Stimulated activated CD8-positive, alpha-beta memory T cell treated with anti-CD3 and anti-CD28 coated beads, Interleukin-7, amount 100 ng/mL, for 1 hour (primary cell): ENCODE measurements at regions not wholly inside any gene's neighbourhood (a gene's known extent, or its start where the extent isn't known, plus 50 kb on each side); places are given as distances from the start of the nearest gene placed in this dataset.

ENCODE experiments used
- DNase-seq, 2 donors: peaks; one replicate each; pipeline ENCODE4 v3.0.0-alpha.2; 2020; ENCODE audit warnings: low read depth in 2 of 2

- DNase-seq, result no peak
Observed at GRCh38 chr17:77725846-77726245, 232.7 kb upstream of the TNRC6C start.

GRCh38 chr17:77726549-77727006, 231.9 kb upstream of the TNRC6C start:
- DNase-seq, result no peak

- no peak for DNase-seq
Observed at GRCh38 chr17:77727037-77727615, 231.4 kb upstream of the TNRC6C start.

GRCh38 chr17:77728474-77728795, 230.1 kb upstream of the TNRC6C start:
- no peak for DNase-seq

GRCh38 chr17:77728871-77729270, 229.6 kb upstream of the TNRC6C start:
- DNase-seq, result no peak

GRCh38 chr17:77729587-77729986, 228.9 kb upstream of the TNRC6C start:
- DNase-seq, result no peak

GRCh38 chr17:77730376-77730775, 228.1 kb upstream of the TNRC6C start:
- DNase-seq, result no peak

GRCh38 chr17:77733576-77734296, 224.8 kb upstream of the TNRC6C start:
- no peak for DNase-seq

- DNase-seq, result no peak
Observed at GRCh38 chr17:77734371-77735080, 224.0 kb upstream of the TNRC6C start.

GRCh38 chr17:77735081-77735565, 223.4 kb upstream of the TNRC6C start:
- DNase-seq, result no peak

GRCh38 chr17:77735566-77736198, 222.8 kb upstream of the TNRC6C start:
- DNase-seq, result no peak

GRCh38 chr17:77736199-77736585, 222.3 kb upstream of the TNRC6C start:
- DNase-seq, result no peak

- no peak for DNase-seq
Observed at GRCh38 chr17:77736721-77737120, 221.8 kb upstream of the TNRC6C start.

- DNase-seq, result no peak
Observed at GRCh38 chr17:77737442-77738265, 220.8 kb upstream of the TNRC6C start.

GRCh38 chr17:77738751-77739531, 219.6 kb upstream of the TNRC6C start:
- no peak for DNase-seq

- no peak for DNase-seq
Observed at GRCh38 chr17:77740481-77740880, 218.0 kb upstream of the TNRC6C start.

- peak in 1 of 2 donors; percentile 16 for DNase-seq
Observed at GRCh38 chr17:77741109-77741508, 217.4 kb upstream of the TNRC6C start.

GRCh38 chr17:77742579-77742978, 215.9 kb upstream of the TNRC6C start:
- DNase-seq, result no peak

GRCh38 chr17:77744066-77744988, 214.2 kb upstream of the TNRC6C start:
- DNase-seq, result no peak

GRCh38 chr17:77745702-77746101, 212.8 kb upstream of the TNRC6C start:
- no peak for DNase-seq
